HFFc6 (cell line): ENCODE measurements at regions not wholly inside any gene's neighbourhood (a gene's known extent, or its start where the extent isn't known, plus 50 kb on each side); places are given as distances from the start of the nearest gene placed in this dataset.

Experiments used
- DNase-seq: peaks from one replicate; pipeline ENCODE4 v3.0.0-alpha.2; 2018
- H3K27ac Mint-ChIP-seq: 2 replicates; pipeline ENCODE4 v1.8.0; 2020; ENCODE audit warnings: mild to moderate bottlenecking, mixed read lengths
- H3K27me3 Mint-ChIP-seq: 2 replicates; pipeline ENCODE4 v1.8.0; 2021; ENCODE audit warnings: mild to moderate bottlenecking, moderate library complexity, mixed read lengths; ENCODE audit not compliant: insufficient read depth
- H3K36me3 Mint-ChIP-seq: 2 replicates; pipeline ENCODE4 v1.8.0; 2021; ENCODE audit warnings: low read depth, mixed read lengths
- H3K4me1 Mint-ChIP-seq: 2 replicates; pipeline ENCODE4 v1.8.0; 2020; ENCODE audit warnings: low read depth, mixed read lengths
- H3K4me3 Mint-ChIP-seq: 2 replicates; pipeline ENCODE4 v1.8.0; 2020; ENCODE audit warnings: mild to moderate bottlenecking, moderate library complexity, mixed read lengths
- H3K9me3 Mint-ChIP-seq: 2 replicates; pipeline ENCODE4 v1.8.0; 2020; ENCODE audit warnings: mild to moderate bottlenecking, mixed read lengths
- CTCF ChIP-seq: fragments of 200-600 bp; sonication (generic); IDR thresholded peaks from 2 replicates; pipeline ENCODE4 v1.5.0; 2021; ENCODE audit warnings: antibody characterized with exemption, mild to moderate bottlenecking

- peaks cover 23% of the 10 kb centered on the region for H3K27me3 Mint-ChIP-seq
- H3K4me3 Mint-ChIP-seq: no peak overlapping the region
- H3K27ac Mint-ChIP-seq: no peak overlapping the region
- DNase-seq: no peak
- no peaks in the 10 kb centered on the region for H3K36me3 Mint-ChIP-seq
- no peaks in the 10 kb centered on the region for H3K4me1 Mint-ChIP-seq
- H3K9me3 Mint-ChIP-seq: no peaks in the 10 kb centered on the region
- no peak for TF ChIP-seq CTCF
Measured at GRCh38 chr14:76708771-76709170, 52.5 kb upstream of the VASH1 start.

DNA sequence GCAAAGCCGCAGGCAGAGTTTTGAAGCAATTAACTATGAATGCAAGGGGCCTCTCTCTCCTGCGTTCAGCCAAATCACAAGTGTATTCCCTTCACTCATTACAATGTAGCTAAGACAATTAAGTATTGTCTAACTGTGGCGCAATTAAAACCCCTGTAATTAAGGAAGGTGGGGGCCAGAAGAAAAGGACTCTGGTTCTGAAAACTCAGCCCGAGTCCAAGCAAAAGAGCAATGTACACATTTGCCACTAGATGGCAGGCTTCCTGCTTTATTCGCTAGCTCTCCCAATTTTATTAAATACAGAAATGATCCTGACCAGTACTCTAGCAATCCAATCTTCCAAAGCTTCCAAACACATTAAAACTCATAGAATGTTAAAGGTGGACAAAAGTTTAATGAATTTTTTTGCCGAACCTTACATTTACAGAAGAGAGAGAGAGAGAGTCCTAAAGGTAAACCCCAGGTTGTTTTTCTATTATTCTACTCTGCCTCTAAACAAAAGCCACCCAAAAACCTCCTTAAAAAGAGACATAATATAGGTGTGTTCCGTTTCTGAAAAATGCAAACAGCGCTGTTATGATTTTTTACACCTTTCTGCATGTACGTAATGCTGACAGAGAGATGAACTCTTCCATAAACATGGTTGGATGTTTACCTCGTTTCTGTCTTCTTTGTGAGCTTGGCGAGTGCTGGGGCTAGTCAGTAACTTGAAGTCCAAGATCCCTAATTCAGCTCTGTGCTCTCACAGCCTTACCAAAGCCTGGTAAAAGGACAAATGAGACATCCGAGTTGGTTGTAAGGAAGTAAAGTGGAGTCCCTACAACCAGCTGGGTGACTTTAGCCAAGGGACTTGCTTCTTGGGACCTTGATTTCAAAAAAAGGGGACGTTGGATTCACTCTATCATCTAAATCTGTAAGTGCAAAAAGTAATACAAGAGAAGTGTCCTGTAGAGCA is 50.9 kb upstream of the VASH1 start:
- Mint-ChIP-seq H3K4me1 (no peaks in the 10 kb centered on the region), H3K4me3 (no peak overlapping the region), H3K36me3 (no peaks in the 10 kb centered on the region), H3K9me3 (no peaks in the 10 kb centered on the region), H3K27me3 (peaks cover 27% of the 10 kb centered on the region), H3K27ac (no peak overlapping the region)
- peak; percentile 88 for TF ChIP-seq CTCF
- DNase-seq: peak; percentile 25
